ENCODE measurements at regions not wholly inside any gene's neighbourhood (a gene's known extent, or its start where the extent isn't known, plus 50 kb on each side); places are given as distances from the start of the nearest gene placed in this dataset.

DNA sequence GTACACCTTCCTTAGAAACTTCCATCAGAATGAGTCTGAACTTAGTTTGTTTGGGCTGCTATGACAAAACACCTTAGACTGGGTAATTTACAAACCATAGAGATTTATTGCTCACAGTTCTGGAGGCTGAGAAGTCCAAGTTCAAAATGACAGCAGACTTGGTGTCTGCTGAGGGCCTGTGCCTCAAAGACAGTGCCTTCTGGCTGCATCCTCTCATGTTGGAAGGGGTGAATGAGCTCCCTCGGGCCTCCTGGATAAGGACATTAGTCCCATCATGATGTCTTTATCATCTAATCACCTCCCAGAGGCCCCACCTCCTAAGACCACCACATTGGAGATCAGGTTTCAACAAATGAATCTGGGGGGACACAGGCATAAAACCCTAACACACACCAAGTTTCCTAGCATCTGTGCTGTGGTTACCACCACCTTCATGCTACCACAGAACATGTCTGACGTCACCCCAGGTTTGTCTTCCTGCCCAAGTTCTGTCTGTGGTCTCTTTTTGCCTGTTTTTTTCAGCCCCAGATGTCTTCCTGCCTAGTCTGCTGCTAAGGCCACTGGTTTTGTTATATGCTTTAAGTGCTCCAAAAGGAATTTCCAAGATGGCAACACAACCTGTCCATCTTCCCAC lies 150.9 kb upstream of the COBL start:
- TF ChIP-seq, protein P1, sequence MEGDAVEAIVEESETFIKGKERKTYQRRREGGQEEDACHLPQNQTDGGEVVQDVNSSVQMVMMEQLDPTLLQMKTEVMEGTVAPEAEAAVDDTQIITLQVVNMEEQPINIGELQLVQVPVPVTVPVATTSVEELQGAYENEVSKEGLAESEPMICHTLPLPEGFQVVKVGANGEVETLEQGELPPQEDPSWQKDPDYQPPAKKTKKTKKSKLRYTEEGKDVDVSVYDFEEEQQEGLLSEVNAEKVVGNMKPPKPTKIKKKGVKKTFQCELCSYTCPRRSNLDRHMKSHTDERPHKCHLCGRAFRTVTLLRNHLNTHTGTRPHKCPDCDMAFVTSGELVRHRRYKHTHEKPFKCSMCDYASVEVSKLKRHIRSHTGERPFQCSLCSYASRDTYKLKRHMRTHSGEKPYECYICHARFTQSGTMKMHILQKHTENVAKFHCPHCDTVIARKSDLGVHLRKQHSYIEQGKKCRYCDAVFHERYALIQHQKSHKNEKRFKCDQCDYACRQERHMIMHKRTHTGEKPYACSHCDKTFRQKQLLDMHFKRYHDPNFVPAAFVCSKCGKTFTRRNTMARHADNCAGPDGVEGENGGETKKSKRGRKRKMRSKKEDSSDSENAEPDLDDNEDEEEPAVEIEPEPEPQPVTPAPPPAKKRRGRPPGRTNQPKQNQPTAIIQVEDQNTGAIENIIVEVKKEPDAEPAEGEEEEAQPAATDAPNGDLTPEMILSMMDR (conservative IDR thresholded peaks at IDR 0.05 in 1 of 2, IDR thresholded peaks at IDR 0.05 in 1 of 2; ENCODE audit: extremely low read depth in 1 of 2, insufficient read depth in 1 of 2, low read depth in 1 of 2, low read length in 2 of 2) = no peak
- TF ChIP-seq EZH2 (IDR thresholded peaks at IDR 0.05; ENCODE audit: borderline replicate concordance, low read length) = no peak

All from mammary epithelial cell (primary cell).